Smooth muscle cell (in vitro differentiated cells): ENCODE measurements at regions not wholly inside any gene's neighbourhood (a gene's known extent, or its start where the extent isn't known, plus 50 kb on each side); places are given as distances from the start of the nearest gene placed in this dataset.

ENCODE experiments used
- DNase-seq: peaks from one replicate; lab custom pipeline; 2025; ENCODE audit not compliant: unreplicated experiment; lab: John Stamatoyannopoulos, UW
- H2AFZ ChIP-seq: fragments of 200-600 bp; sonication (generic); 2 replicates; pipeline ENCODE4 v1.6.0; 2016; ENCODE audit warnings: antibody characterized with exemption, low read depth, mild to moderate bottlenecking
- H3F3A ChIP-seq: fragments of 200-600 bp; sonication (generic); 2 replicates; pipeline ENCODE4 v1.6.0; 2017; ENCODE audit warnings: antibody characterized with exemption, low read depth
- H3K27ac ChIP-seq: fragments of 200-600 bp; sonication (generic); 2 replicates; pipeline ENCODE4 v1.5.1; 2016; ENCODE audit warnings: low read depth, mild to moderate bottlenecking
- H3K27me3 ChIP-seq: fragments of 200-600 bp; sonication (generic); 2 replicates; pipeline ENCODE4 v1.6.1; 2016; ENCODE audit warnings: low read depth, mild to moderate bottlenecking
- H3K36me3 ChIP-seq: fragments of 200-600 bp; sonication (generic); 2 replicates; pipeline ENCODE4 v1.5.1; 2016; ENCODE audit warnings: low read depth
- H3K4me1 ChIP-seq: fragments of 200-600 bp; sonication (generic); 2 replicates; pipeline ENCODE4 v1.5.1; 2016; ENCODE audit warnings: low read depth
- H3K4me2 ChIP-seq: fragments of 200-600 bp; sonication (generic); 2 replicates; pipeline ENCODE4 v1.6.0; 2016; ENCODE audit warnings: mild to moderate bottlenecking
- H3K4me3 ChIP-seq: fragments of 200-600 bp; sonication (generic); 2 replicates; pipeline ENCODE4 v1.5.1; 2016; ENCODE audit warnings: mild to moderate bottlenecking
- H3K79me2 ChIP-seq: fragments of 200-600 bp; sonication (generic); 2 replicates; pipeline ENCODE4 v1.6.0; 2016; ENCODE audit warnings: low read depth, mild to moderate bottlenecking
- H3K9ac ChIP-seq: fragments of 200-600 bp; sonication (generic); 2 replicates; pipeline ENCODE4 v1.6.0; 2016; ENCODE audit warnings: low read depth
- H3K9me3 ChIP-seq: fragments of 200-600 bp; sonication (generic); replicated peaks from 2 replicates; pipeline ENCODE4 v1.5.1; 2016; ENCODE audit warnings: low read depth
- H4K20me1 ChIP-seq: fragments of 200-600 bp; sonication (generic); 2 replicates; pipeline ENCODE4 v1.6.0; 2016; ENCODE audit warnings: low read depth
- CTCF ChIP-seq: fragments of 200-600 bp; sonication (generic); IDR thresholded peaks from 2 replicates; pipeline ENCODE4 v1.5.1; 2017; ENCODE audit warnings: borderline replicate concordance, mild to moderate bottlenecking, antibody characterized with exemption; ENCODE audit not compliant: insufficient read depth, poor library complexity, severe bottlenecking
- WGBS: methylation state at CpG from one replicate; pipeline ENCODE4 v1.1.7; 2016; ENCODE audit warnings: low lambda C conversion rate; 5-methylcytosine and 5-hydroxymethylcytosine counted together

GRCh38 chr3:16067837-16068471, 106.5 kb upstream of the GALNT15 start:
- Histone ChIP-seq H3K27me3 (no peaks in the 10 kb centered on the region), H3K4me3 (no peak overlapping the region), H3K9me3 (no peaks in the 10 kb centered on the region), H3K36me3 (no peaks in the 10 kb centered on the region), H3K4me1 (no peaks in the 10 kb centered on the region), H2AFZ (no peak overlapping the region), H3K79me2 (no peaks in the 10 kb centered on the region), H3K9ac (peak overlapping the region; percentile 62), H4K20me1 (no peaks in the 10 kb centered on the region), H3F3A (peaks cover 5% of the 10 kb centered on the region), H3K4me2 (peak overlapping the region; percentile 10), H3K27ac (peak overlapping the region; percentile 92)
- DNase-seq, result no peak
- TF ChIP-seq CTCF, result no peak
- 56% methylated on average over 2 of the region's 2 CpGs for WGBS

DNA sequence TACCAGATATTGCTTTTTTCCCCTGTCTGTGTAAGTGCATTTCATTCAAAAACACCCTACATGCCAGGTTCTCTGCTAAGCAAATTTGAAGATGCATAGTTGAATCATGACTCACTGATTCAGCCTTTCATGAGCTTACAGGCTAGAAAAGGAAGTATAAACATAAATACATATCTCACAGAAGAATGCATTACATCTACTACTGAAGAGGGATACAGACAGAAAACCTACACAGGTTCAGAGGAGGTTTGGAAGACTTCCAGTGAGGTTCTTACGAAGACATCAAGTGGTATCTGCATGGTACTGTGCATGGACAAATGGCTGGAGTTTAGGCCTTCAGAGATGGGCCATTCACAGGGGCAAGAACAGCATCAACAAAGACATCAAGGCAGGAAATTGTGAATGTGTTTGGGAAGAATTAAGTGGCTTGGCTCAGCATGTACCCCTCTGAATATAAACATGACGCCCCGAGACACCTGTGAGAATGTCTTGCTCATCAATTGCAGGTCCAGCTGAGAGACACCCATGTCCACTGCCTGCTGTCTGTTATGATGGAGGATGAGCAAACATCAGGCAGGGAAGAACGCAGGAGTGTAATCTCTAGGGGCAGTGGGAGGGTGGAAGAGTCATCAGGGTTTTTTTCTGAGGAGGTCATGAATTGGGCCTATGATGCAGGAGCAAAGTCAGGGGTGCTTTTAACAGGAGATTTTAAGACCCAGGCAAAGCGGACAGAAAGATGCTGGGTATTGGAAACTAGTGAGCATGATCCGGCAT, 105.1 kb upstream of the GALNT15 start:
- Histone ChIP-seq H3K79me2 (no peaks in the 10 kb centered on the region), H3K27ac (peak overlapping the region; percentile 92), H3K27me3 (no peaks in the 10 kb centered on the region), H3K36me3 (no peaks in the 10 kb centered on the region), H3K4me1 (no peaks in the 10 kb centered on the region), H2AFZ (no peak overlapping the region), H3K9me3 (no peaks in the 10 kb centered on the region), H3K4me3 (no peak overlapping the region), H3F3A (peaks cover 5% of the 10 kb centered on the region), H4K20me1 (no peaks in the 10 kb centered on the region), H3K4me2 (peak overlapping the region; percentile 3), H3K9ac (no peak overlapping the region)
- TF ChIP-seq CTCF, result no peak
- 84% methylated on average over 6 of the region's 6 CpGs for WGBS
- DNase-seq, result no peak

DNA sequence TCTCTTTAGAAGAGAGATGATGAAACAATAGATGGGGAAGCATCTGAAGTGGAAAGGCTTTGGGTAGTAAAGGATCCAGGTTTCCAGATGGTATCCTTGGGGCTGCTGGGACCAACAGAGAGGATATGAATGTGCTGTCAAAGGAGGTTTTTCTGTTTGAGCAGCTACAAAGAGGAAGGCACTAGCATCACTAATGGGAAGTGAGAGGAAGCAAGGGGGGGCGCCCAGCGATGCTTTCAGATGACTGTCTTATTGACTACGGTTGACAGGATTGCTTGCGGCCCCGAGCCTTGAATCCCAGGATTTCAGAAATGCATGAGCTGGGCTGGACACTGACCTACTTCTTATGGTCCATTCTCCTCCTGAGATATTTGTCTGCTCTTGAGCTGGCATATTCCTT, 103.8 kb upstream of the GALNT15 start:
- no peak overlapping the region for H3K9ac ChIP-seq
- no peak for TF ChIP-seq CTCF
- H3K4me1 ChIP-seq, result no peaks in the 10 kb centered on the region
- H3F3A ChIP-seq, result no peaks in the 10 kb centered on the region
- H3K4me3 ChIP-seq, result no peak overlapping the region
- no peak for DNase-seq
- no peaks in the 10 kb centered on the region for H3K36me3 ChIP-seq
- no peaks in the 10 kb centered on the region for H3K9me3 ChIP-seq
- H2AFZ ChIP-seq, result no peak overlapping the region
- no peak overlapping the region for H3K27ac ChIP-seq
- H4K20me1 ChIP-seq, result no peaks in the 10 kb centered on the region
- no peaks in the 10 kb centered on the region for H3K27me3 ChIP-seq
- no peaks in the 10 kb centered on the region for H3K79me2 ChIP-seq
- no peak overlapping the region for H3K4me2 ChIP-seq
- WGBS, result 94% methylated on average over 5 of the region's 5 CpGs

GRCh38 chr3:16071206-16071605, 103.3 kb upstream of the GALNT15 start:
- Histone ChIP-seq H3K4me3 (no peak overlapping the region), H3K27ac (no peak overlapping the region), H3K27me3 (no peaks in the 10 kb centered on the region), H3K36me3 (no peaks in the 10 kb centered on the region), H3K9ac (no peak overlapping the region), H3K4me1 (no peaks in the 10 kb centered on the region), H3K79me2 (no peaks in the 10 kb centered on the region), H4K20me1 (no peaks in the 10 kb centered on the region), H3K9me3 (no peaks in the 10 kb centered on the region), H2AFZ (no peak overlapping the region), H3F3A (no peaks in the 10 kb centered on the region), H3K4me2 (no peak overlapping the region)
- 81% methylated on average over 6 of the region's 6 CpGs for WGBS
- no peak for TF ChIP-seq CTCF
- DNase-seq, result no peak
